WTC11 (cell line): ENCODE measurements at regions not wholly inside any gene's neighbourhood (a gene's known extent, or its start where the extent isn't known, plus 50 kb on each side); places are given as distances from the start of the nearest gene placed in this dataset.

Experiments
- JUN ChIP-seq: sonication (generic); formaldehyde crosslinking; IDR thresholded peaks from 2 replicates; pipeline ENCODE4 v1.8.0; 2023; ENCODE audit warnings: mild to moderate bottlenecking, missing genetic modification reagents
- NR3C1 ChIP-seq: sonication (generic); formaldehyde crosslinking; conservative IDR thresholded peaks from 2 replicates; pipeline ENCODE4 v1.8.1; 2023; ENCODE audit warnings: low read depth, mild to moderate bottlenecking, missing genetic modification reagents
- TF ChIP-seq, protein P1 (sequence below): sonication (generic); formaldehyde crosslinking; IDR thresholded peaks from 2 replicates; pipeline ENCODE4 v1.8.1; 2023; ENCODE audit warnings: mild to moderate bottlenecking, missing genetic modification reagents, moderate library complexity
- TF ChIP-seq, protein P2 (sequence below): fragments of 200-600 bp; IDR thresholded peaks from 2 replicates; pipeline ENCODE4 v1.8.0; 2022; ENCODE audit warnings: antibody characterized with exemption
- TF ChIP-seq, protein P3 (sequence below): sonication (generic); formaldehyde crosslinking; IDR thresholded peaks from 2 replicates; pipeline ENCODE4 v1.8.0; 2022; ENCODE audit warnings: mild to moderate bottlenecking, missing genetic modification reagents
- TF ChIP-seq, protein P4 (sequence below): sonication (generic); formaldehyde crosslinking; IDR thresholded peaks from 2 replicates; pipeline ENCODE4 v1.8.1; 2022; ENCODE audit warnings: missing genetic modification reagents, borderline replicate concordance

DNA sequence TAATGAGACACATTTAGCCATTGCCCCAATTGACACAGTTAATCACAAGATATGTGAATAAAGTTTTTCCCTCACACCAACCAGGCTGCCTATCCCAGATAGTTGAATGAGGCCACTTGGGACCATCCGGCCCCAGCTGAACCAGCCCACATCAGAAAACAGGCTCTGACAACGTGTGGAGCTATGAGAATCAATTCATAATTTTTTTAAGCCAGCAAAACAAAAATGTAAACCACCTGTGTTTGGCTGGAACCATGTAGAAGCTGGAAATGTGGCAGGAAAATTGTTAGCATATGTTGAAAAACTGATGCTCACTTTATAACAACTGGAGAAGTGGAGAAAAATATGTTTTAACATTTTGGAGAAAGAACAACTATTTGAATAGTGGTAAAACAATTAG is 1161.3 kb downstream of the SLITRK1 start:
- TF ChIP-seq, protein P1, sequence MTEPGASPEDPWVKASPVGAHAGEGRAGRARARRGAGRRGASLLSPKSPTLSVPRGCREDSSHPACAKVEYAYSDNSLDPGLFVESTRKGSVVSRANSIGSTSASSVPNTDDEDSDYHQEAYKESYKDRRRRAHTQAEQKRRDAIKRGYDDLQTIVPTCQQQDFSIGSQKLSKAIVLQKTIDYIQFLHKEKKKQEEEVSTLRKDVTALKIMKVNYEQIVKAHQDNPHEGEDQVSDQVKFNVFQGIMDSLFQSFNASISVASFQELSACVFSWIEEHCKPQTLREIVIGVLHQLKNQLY (CRISPR knock-in tag) = no peak
- TF ChIP-seq, protein P2, sequence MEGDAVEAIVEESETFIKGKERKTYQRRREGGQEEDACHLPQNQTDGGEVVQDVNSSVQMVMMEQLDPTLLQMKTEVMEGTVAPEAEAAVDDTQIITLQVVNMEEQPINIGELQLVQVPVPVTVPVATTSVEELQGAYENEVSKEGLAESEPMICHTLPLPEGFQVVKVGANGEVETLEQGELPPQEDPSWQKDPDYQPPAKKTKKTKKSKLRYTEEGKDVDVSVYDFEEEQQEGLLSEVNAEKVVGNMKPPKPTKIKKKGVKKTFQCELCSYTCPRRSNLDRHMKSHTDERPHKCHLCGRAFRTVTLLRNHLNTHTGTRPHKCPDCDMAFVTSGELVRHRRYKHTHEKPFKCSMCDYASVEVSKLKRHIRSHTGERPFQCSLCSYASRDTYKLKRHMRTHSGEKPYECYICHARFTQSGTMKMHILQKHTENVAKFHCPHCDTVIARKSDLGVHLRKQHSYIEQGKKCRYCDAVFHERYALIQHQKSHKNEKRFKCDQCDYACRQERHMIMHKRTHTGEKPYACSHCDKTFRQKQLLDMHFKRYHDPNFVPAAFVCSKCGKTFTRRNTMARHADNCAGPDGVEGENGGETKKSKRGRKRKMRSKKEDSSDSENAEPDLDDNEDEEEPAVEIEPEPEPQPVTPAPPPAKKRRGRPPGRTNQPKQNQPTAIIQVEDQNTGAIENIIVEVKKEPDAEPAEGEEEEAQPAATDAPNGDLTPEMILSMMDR = no peak
- no peak for TF ChIP-seq JUN (CRISPR knock-in tag)
- TF ChIP-seq, protein P3, sequence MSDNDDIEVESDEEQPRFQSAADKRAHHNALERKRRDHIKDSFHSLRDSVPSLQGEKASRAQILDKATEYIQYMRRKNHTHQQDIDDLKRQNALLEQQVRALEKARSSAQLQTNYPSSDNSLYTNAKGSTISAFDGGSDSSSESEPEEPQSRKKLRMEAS (CRISPR knock-in tag) = no peak
- no peak for TF ChIP-seq NR3C1
- TF ChIP-seq, protein P4, sequence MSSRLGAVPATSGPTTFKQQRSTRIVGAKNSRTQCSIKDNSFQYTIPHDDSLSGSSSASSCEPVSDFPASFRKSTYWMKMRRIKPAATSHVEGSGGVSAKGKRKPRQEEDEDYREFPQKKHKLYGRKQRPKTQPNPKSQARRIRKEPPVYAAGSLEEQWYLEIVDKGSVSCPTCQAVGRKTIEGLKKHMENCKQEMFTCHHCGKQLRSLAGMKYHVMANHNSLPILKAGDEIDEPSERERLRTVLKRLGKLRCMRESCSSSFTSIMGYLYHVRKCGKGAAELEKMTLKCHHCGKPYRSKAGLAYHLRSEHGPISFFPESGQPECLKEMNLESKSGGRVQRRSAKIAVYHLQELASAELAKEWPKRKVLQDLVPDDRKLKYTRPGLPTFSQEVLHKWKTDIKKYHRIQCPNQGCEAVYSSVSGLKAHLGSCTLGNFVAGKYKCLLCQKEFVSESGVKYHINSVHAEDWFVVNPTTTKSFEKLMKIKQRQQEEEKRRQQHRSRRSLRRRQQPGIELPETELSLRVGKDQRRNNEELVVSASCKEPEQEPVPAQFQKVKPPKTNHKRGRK (CRISPR knock-in tag) = no peak
